HG02884 (cell line): ENCODE measurements at regions not wholly inside any gene's neighbourhood (a gene's known extent, or its start where the extent isn't known, plus 50 kb on each side); places are given as distances from the start of the nearest gene placed in this dataset.

ENCODE experiments used
- ATAC-seq: cut with Tn5 transposase; IDR thresholded peaks from one replicate; pipeline ENCODE4 v1.9.1; 2021; ENCODE audit warnings: mild to moderate bottlenecking, moderate library complexity; ENCODE audit not compliant: unreplicated experiment

GRCh38 chr7:136667584-136667983 lies 200.9 kb upstream of the CHRM2 start:
- ATAC-seq: no peak

- no peak for ATAC-seq
Observed at GRCh38 chr7:136665878-136666509, 202.5 kb upstream of the CHRM2 start.

GRCh38 chr7:136664537-136664936 lies 203.9 kb upstream of the CHRM2 start:
- no peak for ATAC-seq

GRCh38 chr7:136657482-136657921 lies 210.9 kb upstream of the CHRM2 start:
- ATAC-seq: no peak

DNA sequence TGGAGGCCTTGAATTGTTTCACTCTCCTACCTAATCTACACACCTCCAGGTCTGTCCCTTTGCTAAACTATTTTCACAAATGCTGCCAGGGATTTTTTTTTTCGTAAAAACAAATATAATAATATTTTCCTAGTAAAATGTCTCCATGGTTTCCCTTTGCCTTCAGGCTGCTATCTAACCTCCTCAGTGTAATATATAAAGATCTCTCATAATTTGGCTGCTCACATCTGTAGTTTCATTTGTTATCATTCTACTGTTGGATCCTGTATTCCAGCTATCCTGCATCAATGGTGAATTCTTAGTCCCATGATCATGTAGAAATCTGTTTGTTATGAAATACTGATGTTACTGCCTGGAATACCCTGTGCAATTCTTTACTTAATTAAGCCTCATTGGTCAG lies 211.9 kb upstream of the CHRM2 start:
- ATAC-seq: no peak

- no peak for ATAC-seq
Observed at GRCh38 chr7:136655414-136655813, 213.0 kb upstream of the CHRM2 start.

DNA sequence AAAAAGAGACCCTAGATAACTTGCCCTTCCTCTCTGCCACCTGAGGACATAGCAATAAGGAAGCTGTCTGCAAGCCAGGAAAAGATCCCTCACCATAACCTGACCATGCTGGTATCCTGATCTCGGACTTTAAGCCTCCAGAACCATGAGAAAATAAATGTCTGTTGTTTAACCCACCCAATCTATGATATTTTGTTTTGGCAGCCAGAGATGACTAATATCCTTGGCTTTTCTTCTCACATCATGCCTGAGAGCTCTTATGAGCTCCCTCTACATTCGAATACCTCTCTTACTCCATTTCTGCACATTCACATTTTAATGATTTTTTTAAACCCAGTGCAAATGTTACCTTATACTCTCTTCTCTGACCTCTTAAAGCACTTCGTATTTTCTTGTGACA lies 214.0 kb upstream of the CHRM2 start:
- no peak for ATAC-seq

DNA sequence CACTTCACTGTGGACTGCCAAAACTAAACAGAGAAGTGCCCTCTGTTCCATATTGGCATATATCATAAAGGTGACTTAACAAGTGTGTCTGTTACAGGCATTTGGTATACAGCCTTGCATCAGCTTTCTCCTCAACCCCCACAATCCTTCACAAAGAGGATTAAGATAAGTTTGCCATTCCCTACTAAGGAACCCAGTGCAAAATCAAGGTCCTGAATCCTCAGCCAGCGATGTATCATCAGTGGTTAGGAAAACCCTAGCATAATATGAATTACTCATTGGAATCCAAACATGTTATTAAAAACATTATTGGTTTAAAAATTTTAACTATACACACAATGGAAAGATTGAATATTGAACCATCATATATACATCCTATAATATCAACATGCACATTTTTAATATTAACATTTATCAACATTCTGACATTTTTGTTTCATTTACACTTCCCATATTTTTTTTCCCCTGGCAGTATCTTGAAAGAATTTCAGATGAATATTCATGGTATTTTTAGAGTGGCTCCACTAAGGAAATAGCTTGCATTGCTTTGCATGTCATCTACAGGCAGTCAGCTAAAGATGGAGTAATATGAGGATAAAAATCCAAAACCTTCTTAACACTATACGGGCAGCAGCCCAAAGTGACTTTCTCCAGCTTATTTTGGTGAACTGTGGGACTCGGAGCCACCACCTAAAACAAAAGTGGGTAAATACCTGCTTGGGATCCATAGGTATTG lies 215.6 kb upstream of the CHRM2 start:
- no peak for ATAC-seq

GRCh38 chr7:136640977-136641376 lies 227.5 kb upstream of the CHRM2 start:
- no peak for ATAC-seq

DNA sequence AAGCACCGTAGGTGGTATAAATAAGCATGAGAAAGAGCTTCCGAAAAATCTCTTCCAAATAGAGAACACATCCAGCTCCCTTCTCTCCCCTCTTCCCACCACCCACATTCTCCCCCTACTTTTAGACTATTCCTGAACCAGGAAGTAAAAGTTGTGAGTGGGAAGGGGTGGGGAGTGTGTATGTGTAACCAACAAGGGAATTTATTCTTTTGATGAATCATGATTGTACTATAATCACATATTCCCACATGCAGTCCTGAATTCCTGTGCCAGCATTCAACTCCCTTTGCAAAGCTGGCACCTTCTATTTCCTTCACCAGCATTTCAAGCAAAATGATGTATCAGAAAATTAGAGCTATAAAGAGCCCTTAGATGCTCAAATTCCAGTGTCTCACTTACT lies 230.6 kb upstream of the CHRM2 start:
- ATAC-seq: no peak

DNA sequence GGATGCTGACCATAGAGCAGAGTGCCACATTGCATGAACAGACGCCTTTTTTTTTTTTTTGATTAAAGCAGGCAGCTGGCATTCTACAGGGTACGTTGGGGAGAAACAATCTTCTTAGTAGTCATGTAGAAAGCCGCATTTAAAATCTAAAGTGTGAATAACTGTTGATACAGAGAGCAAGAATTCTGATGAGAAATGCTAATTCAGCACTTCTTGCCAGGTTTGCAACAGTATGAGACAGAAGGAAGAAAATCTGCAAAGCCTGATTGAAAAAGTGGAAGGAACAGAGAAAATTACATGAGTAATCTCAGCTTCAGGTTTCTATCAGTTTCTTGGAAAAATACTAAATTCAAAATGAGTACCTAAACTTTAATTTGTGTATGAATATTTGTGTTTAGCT lies 232.7 kb upstream of the CHRM2 start:
- ATAC-seq: no peak

DNA sequence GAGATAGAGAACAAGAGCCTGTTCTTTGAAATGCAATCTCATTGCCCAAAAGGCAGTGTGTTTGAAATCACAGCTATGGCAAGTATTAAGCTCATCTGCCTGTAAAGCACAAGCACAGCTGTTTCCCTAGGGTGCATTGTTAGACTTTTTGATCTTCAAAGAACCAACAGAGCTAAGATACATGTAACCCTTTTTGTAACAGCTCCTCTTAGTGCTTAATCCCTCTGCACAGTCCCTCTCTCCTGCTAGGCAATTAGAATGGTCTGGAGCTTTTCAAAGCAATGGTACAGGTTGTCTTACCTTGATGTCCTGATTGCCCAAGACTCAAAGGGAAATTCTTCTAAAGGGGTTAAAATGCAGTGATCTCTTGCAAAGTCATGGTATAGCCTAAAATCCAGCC lies 249.6 kb upstream of the CHRM2 start:
- ATAC-seq: no peak

GRCh38 chr7:136617176-136617575 lies 251.3 kb upstream of the CHRM2 start:
- ATAC-seq: no peak

GRCh38 chr7:136605532-136606329 lies 262.7 kb upstream of the CHRM2 start:
- ATAC-seq: no peak

DNA sequence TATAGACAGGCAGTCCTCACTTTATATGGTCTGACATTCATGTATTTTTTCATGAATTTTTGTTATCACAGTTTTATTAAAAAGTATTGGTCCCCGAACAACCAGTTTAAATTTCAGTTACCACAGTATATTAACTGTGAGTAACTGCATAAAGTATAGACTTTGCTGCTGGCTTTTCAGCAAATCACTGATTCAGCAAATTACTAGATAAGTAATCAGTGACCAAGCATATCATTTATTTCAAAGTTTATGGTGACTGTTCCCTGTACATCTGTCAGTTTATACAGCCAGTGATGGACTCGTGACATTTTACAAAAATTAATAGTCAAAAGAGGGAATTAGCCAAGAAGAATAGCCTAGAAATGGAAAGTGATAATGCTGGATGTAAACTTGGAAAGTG lies 266.7 kb upstream of the CHRM2 start:
- ATAC-seq: no peak

DNA sequence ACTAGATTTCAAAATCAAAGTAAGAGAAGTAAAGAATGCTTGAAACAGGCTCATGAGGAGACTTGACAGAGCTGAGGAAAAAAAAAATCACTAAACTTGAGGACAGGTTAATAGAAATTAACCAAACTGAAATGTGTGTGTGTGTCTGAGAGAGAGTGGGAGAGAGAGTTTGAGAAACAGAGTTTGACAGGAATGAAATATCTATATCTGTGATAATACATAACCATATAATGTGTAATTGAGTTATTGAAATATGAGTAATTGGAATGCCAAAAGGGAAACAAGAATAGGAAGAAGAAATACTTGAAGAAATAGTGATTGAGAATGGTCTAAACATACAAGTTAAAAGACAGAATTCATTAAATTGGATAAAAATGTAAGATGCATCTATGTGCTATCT lies 268.0 kb upstream of the CHRM2 start:
- no peak for ATAC-seq

GRCh38 chr7:136594739-136595144 lies 273.7 kb upstream of the CHRM2 start:
- ATAC-seq: no peak

- ATAC-seq: no peak
Observed at GRCh38 chr7:136588216-136588615, 280.2 kb upstream of the CHRM2 start.

DNA sequence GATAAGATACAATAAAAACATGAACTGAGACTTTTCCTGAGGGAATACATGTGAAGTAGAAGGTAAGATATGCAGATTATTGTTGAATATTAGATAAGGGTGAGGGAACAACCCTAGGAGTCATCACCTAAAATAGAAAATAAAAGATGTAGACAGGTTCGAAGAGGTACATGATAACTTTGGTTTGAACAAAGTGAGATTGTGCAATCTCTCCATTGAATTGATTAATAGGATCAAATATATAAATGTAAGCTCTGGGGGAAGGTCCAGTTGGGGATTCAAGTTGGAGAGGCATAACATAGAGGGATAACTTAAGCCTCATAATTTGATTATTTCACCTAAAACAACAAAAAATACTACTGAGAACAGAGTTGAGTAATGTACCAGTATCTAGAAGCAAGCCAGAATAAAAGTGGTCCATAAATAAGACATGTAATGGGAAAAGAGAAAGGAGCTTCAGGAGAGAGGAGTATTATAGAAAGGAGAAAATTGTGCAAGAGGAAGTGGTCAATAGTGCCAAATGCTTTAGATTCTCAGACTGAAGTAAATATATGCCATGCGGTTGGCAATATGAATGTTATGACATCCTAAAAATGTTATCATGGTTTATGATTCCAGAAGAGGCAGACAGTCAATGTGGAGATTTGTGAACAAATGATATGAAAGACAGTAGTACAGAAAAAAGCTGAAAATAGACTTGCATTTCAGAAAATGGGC lies 282.3 kb upstream of the CHRM2 start:
- ATAC-seq: no peak

DNA sequence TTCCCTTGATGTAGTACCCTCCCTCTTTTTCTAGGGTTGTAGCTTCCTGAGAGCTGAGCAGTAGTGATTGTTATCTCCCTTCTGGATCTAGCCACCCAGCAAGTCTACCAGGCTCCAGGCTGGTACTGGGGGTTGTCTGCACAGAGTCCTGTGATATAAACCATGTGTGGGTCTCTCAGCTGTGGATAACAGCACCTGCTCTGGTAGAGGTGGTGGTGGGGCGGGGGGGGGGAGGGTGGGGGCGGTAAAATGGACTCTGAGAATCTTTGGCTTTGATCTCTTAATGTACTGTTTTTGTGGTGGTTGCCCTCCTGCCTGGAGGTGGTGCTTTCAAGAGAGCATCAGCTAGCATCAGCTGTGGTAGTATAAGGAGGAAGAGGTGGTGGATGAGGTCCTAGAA lies 302.0 kb upstream of the CHRM2 start:
- no peak for ATAC-seq

- no peak for ATAC-seq
Observed at GRCh38 chr7:136555933-136556332, 312.5 kb upstream of the CHRM2 start.
